ENCODE measurements at regions not wholly inside any gene's neighbourhood (a gene's known extent, or its start where the extent isn't known, plus 50 kb on each side); places are given as distances from the start of the nearest gene placed in this dataset.

GRCh38 chr21:41098481-41099042, 69.4 kb upstream of the BACE2 start:
- TF ChIP-seq, protein P1, sequence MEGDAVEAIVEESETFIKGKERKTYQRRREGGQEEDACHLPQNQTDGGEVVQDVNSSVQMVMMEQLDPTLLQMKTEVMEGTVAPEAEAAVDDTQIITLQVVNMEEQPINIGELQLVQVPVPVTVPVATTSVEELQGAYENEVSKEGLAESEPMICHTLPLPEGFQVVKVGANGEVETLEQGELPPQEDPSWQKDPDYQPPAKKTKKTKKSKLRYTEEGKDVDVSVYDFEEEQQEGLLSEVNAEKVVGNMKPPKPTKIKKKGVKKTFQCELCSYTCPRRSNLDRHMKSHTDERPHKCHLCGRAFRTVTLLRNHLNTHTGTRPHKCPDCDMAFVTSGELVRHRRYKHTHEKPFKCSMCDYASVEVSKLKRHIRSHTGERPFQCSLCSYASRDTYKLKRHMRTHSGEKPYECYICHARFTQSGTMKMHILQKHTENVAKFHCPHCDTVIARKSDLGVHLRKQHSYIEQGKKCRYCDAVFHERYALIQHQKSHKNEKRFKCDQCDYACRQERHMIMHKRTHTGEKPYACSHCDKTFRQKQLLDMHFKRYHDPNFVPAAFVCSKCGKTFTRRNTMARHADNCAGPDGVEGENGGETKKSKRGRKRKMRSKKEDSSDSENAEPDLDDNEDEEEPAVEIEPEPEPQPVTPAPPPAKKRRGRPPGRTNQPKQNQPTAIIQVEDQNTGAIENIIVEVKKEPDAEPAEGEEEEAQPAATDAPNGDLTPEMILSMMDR (IDR thresholded peaks at IDR 0.05) = no peak
- no peak for TF ChIP-seq POLR2A (IDR thresholded peaks at IDR 0.05)
